WI38 (cell line): ENCODE measurements at regions not wholly inside any gene's neighbourhood (a gene's known extent, or its start where the extent isn't known, plus 50 kb on each side); places are given as distances from the start of the nearest gene placed in this dataset.
A peak's percentile ranks its signal among the peaks of the same experiment; 100 is the strongest.

ENCODE experiments used
- H3K4me3 ChIP-seq: 2 replicates; pipeline ENCODE4 v1.5.1; 2011; ENCODE audit warnings: low read depth, mild to moderate bottlenecking, control low read depth, low read length
- CTCF ChIP-seq: IDR thresholded peaks from 2 replicates; pipeline ENCODE4 v1.5.1; 2012; ENCODE audit warnings: low read depth, mild to moderate bottlenecking, control low read depth, low read length

- no peak for TF ChIP-seq CTCF
- no peak overlapping the region for H3K4me3 ChIP-seq
Observed at GRCh38 chr12:116418551-116418950, 140.6 kb upstream of the MAP1LC3B2 start.

GRCh38 chr12:116420227-116420880, 138.8 kb upstream of the MAP1LC3B2 start:
- TF ChIP-seq CTCF: no peak
- H3K4me3 ChIP-seq: no peak overlapping the region

- H3K4me3 ChIP-seq: no peak overlapping the region
- no peak for TF ChIP-seq CTCF
Observed at GRCh38 chr12:116421785-116422538, 137.2 kb upstream of the MAP1LC3B2 start.

GRCh38 chr12:116423094-116423493, 136.1 kb upstream of the MAP1LC3B2 start:
- no peak overlapping the region for H3K4me3 ChIP-seq
- TF ChIP-seq CTCF: no peak

- no peak for TF ChIP-seq CTCF
- H3K4me3 ChIP-seq: no peak overlapping the region
Observed at GRCh38 chr12:116425256-116426193, 133.7 kb upstream of the MAP1LC3B2 start.

- no peak overlapping the region for H3K4me3 ChIP-seq
- TF ChIP-seq CTCF: peak; percentile 54
Observed at GRCh38 chr12:116426391-116427136, 132.6 kb upstream of the MAP1LC3B2 start.
